CD1c-positive myeloid dendritic cell (primary cell): ENCODE measurements at regions not wholly inside any gene's neighbourhood (a gene's known extent, or its start where the extent isn't known, plus 50 kb on each side); places are given as distances from the start of the nearest gene placed in this dataset.

Experiments
- DNase-seq: peaks from one replicate; pipeline ENCODE4 v3.0.0-alpha.2; 2016; ENCODE audit errors: extremely low spot score

DNA sequence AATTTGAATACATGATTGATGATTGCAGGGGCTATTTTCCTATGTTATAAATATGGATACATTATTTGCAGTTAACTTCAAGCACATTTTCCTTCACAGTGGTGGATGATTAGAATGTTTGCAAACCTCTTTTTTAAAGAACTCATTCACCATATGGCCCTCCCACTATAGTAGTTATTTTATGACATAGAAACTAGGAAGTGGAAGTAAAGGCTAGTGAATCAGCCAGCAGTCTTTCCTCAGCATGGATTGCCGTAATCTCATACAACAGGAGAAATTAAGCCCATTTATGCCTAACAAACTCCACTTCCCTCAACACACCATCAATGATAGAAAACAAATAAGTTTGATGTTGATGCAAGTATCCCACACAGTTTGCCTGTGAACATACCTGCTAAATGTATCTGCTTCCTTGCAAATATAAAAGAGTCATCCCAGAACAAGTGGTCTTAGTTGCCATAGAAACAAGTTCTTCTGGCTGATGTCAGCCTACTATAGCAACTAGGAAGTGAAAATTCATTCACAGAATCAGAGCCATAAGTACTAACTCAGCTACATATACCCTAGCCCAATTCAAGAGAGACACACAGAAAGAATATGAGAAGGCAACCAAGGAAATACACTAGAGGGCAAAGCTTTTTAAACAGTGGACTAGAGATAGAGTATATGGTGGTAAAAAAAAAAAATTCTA, 100.9 kb upstream of the RADX start:
- DNase-seq: no peak
